Endodermal cell (in vitro differentiated cells): ENCODE measurements at regions not wholly inside any gene's neighbourhood (a gene's known extent, or its start where the extent isn't known, plus 50 kb on each side); places are given as distances from the start of the nearest gene placed in this dataset.

ENCODE experiments used
- DNase-seq: peaks from one replicate; pipeline ENCODE4 v3.0.0-alpha.2; 2017
- H3K27ac ChIP-seq: 2 replicates; pipeline ENCODE4 v1.5.1; 2013; ENCODE audit warnings: mild to moderate bottlenecking, low read depth, low read length, moderate library complexity
- H3K27me3 ChIP-seq: 2 replicates; pipeline ENCODE4 v1.6.1; 2013; ENCODE audit warnings: mild to moderate bottlenecking, low read length, moderate library complexity; ENCODE audit not compliant: insufficient read depth, control insufficient read depth, poor library complexity, severe bottlenecking
- H3K36me3 ChIP-seq: 2 replicates; pipeline ENCODE4 v1.7.0; 2013; ENCODE audit warnings: mild to moderate bottlenecking, low read length, moderate library complexity; ENCODE audit not compliant: control insufficient read depth, insufficient read depth
- H3K4me1 ChIP-seq: one replicate; pipeline ENCODE4 v1.7.0; 2013; ENCODE audit warnings: low read length; ENCODE audit not compliant: control insufficient read depth, insufficient read depth
- H3K4me3 ChIP-seq: 2 replicates; pipeline ENCODE4 v1.5.1; 2013; ENCODE audit warnings: mild to moderate bottlenecking, low read length, moderate library complexity
- H3K9ac ChIP-seq: 2 replicates; pipeline ENCODE4 v1.6.1; 2013; ENCODE audit warnings: mild to moderate bottlenecking, low read length, moderate library complexity; ENCODE audit not compliant: poor library complexity, severe bottlenecking; ENCODE audit errors: extremely low read depth
- H3K9me3 ChIP-seq: 2 replicates; pipeline ENCODE4 v1.6.1; 2013; ENCODE audit warnings: mild to moderate bottlenecking, low read length, moderate library complexity; ENCODE audit not compliant: control insufficient read depth
- H3K27ac Mint-ChIP-seq: 2 replicates; pipeline ENCODE4 v1.8.0; 2020; ENCODE audit warnings: mixed read lengths
- H3K27me3 Mint-ChIP-seq: 2 replicates; pipeline ENCODE4 v1.8.0; 2021; ENCODE audit warnings: mild to moderate bottlenecking, mixed read lengths; ENCODE audit not compliant: insufficient read depth
- H3K36me3 Mint-ChIP-seq: 2 replicates; pipeline ENCODE4 v1.8.0; 2020; ENCODE audit warnings: low read depth, mixed read lengths
- H3K4me1 Mint-ChIP-seq: 2 replicates; pipeline ENCODE4 v1.8.0; 2020; ENCODE audit warnings: mixed read lengths
- H3K4me3 Mint-ChIP-seq: 2 replicates; pipeline ENCODE4 v1.8.0; 2020; ENCODE audit warnings: mild to moderate bottlenecking, moderate library complexity, mixed read lengths
- H3K9me3 Mint-ChIP-seq: 2 replicates; pipeline ENCODE4 v1.8.0; 2020; ENCODE audit warnings: mild to moderate bottlenecking, mixed read lengths
- CTCF ChIP-seq: fragments of 200-600 bp; sonication (generic); conservative IDR thresholded peaks from 2 replicates; pipeline ENCODE4 v1.5.0; 2021; ENCODE audit warnings: antibody characterized with exemption, mild to moderate bottlenecking
- WGBS, 2 experiments: methylation state at CpG; one replicate each; pipeline versions ENCODE4 v1.1.5 to v1.1.7; 2013; ENCODE audit warnings: missing lambda C conversion rate in 2 of 2, mixed read lengths in 1 of 2; ENCODE audit not compliant: insufficient coverage in 1 of 2, insufficient read length in 1 of 2; 5-methylcytosine and 5-hydroxymethylcytosine counted together

GRCh38 chr6:126807876-126808275 is 310.6 kb upstream of the RSPO3 start:
- no peak overlapping the region for H3K27ac Mint-ChIP-seq
- no peaks in the 10 kb centered on the region for H3K27me3 ChIP-seq
- no peaks in the 10 kb centered on the region for H3K36me3 ChIP-seq
- peaks cover 30% of the 10 kb centered on the region for H3K4me1 Mint-ChIP-seq
- no peak overlapping the region for H3K4me3 ChIP-seq
- no peak for DNase-seq
- H3K4me1 ChIP-seq, result peaks cover 29% of the 10 kb centered on the region
- no peak overlapping the region for H3K27ac ChIP-seq
- H3K9ac ChIP-seq, result no peak overlapping the region
- H3K9me3 ChIP-seq, result no peaks in the 10 kb centered on the region
- no peak for TF ChIP-seq CTCF
- H3K4me3 Mint-ChIP-seq, result no peak overlapping the region
- no peaks in the 10 kb centered on the region for H3K27me3 Mint-ChIP-seq
- WGBS, 2 experiments, result 92% methylated on average over 1 of the region's 1 CpG; no CpG with 5 or more reads in 1 of the 2 experiments
- no peaks in the 10 kb centered on the region for H3K9me3 Mint-ChIP-seq
- no peaks in the 10 kb centered on the region for H3K36me3 Mint-ChIP-seq

- no peak for TF ChIP-seq CTCF
- no peaks in the 10 kb centered on the region for H3K36me3 Mint-ChIP-seq
- no peaks in the 10 kb centered on the region for H3K27me3 Mint-ChIP-seq
- H3K27ac Mint-ChIP-seq, result no peak overlapping the region
- WGBS, 2 experiments, result 95 to 100% methylated on average over 2 of the region's 3 CpGs
- no peak overlapping the region for H3K4me3 ChIP-seq
- H3K9ac ChIP-seq, result no peak overlapping the region
- no peaks in the 10 kb centered on the region for H3K9me3 Mint-ChIP-seq
- peaks cover 16% of the 10 kb centered on the region for H3K4me1 ChIP-seq
- H3K4me3 Mint-ChIP-seq, result no peak overlapping the region
- peaks cover 16% of the 10 kb centered on the region for H3K4me1 Mint-ChIP-seq
- no peaks in the 10 kb centered on the region for H3K9me3 ChIP-seq
- no peaks in the 10 kb centered on the region for H3K27me3 ChIP-seq
- no peak for DNase-seq
- H3K36me3 ChIP-seq, result no peaks in the 10 kb centered on the region
- no peak overlapping the region for H3K27ac ChIP-seq
These were observed 307.1 kb upstream of the RSPO3 start for GRCh38 chr6:126811321-126811720.

- H3K27ac ChIP-seq, result no peak overlapping the region
- no peak overlapping the region for H3K4me3 Mint-ChIP-seq
- H3K9me3 ChIP-seq, result no peaks in the 10 kb centered on the region
- TF ChIP-seq CTCF, result no peak
- no peak overlapping the region for H3K9ac ChIP-seq
- H3K27ac Mint-ChIP-seq, result no peak overlapping the region
- 95 to 100% methylated on average over 2 to 3 of the region's 3 CpGs for WGBS, 2 experiments
- H3K4me3 ChIP-seq, result no peak overlapping the region
- H3K27me3 Mint-ChIP-seq, result no peaks in the 10 kb centered on the region
- no peaks in the 10 kb centered on the region for H3K36me3 ChIP-seq
- H3K4me1 Mint-ChIP-seq, result peaks cover 11% of the 10 kb centered on the region
- no peak for DNase-seq
- H3K36me3 Mint-ChIP-seq, result no peaks in the 10 kb centered on the region
- no peaks in the 10 kb centered on the region for H3K27me3 ChIP-seq
- peaks cover 9% of the 10 kb centered on the region for H3K4me1 ChIP-seq
- no peaks in the 10 kb centered on the region for H3K9me3 Mint-ChIP-seq
These were observed 306.5 kb upstream of the RSPO3 start for GRCh38 chr6:126812010-126812409.
